ENCODE measurements at regions not wholly inside any gene's neighbourhood (a gene's known extent, or its start where the extent isn't known, plus 50 kb on each side); places are given as distances from the start of the nearest gene placed in this dataset.

DNA sequence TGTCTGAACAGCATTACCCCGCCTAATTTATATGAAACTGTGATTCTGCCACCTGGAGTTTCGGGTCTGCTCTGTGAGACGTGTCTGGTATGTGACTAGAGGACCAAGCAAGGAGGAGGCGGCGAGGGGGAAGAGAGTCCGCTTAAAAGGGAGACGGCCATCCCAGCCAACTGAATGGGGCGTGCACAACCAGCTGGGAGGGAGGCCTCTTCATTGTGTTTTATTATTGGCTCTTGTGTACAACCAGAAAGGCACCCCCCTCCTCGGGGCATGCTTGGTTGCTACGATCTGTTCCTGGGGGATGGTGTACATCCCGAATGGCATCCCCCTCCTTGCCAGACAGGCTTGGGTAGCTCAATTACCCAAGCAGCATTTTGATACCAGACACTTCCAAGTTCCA lies 384.5 kb upstream of the SALL1 start:
- H3K27me3 Mint-ChIP-seq (ENCODE audit: unreplicated experiment), result peaks cover 29% of the 10 kb centered on the region
- peaks cover 3% of the 10 kb centered on the region for H3K9me3 Mint-ChIP-seq (ENCODE audit: low read depth, unreplicated experiment)
- peaks cover 9% of the 10 kb centered on the region for H3K4me1 Mint-ChIP-seq (ENCODE audit: low read depth, unreplicated experiment)
- no peak overlapping the region for H3K27ac Mint-ChIP-seq (ENCODE audit: unreplicated experiment)
- BruUV-seq (replicated peaks), result no TSS peak
- H3K36me3 Mint-ChIP-seq (ENCODE audit: insufficient read depth, unreplicated experiment), result no peaks in the 10 kb centered on the region
- CTCF ChIA-PET, result no interaction called here
- intact Hi-C loops (cut with micrococcal nuclease; ENCODE audit: unreplicated experiment), result loop anchor here (10.0 kb wide), 2 partner anchors 61 to 211 kb away; no protein-coding TSS in a partner anchor
- no peak for DNase-seq
- no peak for TF ChIP-seq CTCF (IDR thresholded peaks at IDR 0.05; ENCODE audit: unreplicated experiment)
- no peak overlapping the region for H3K4me3 Mint-ChIP-seq (ENCODE audit: low read depth, unreplicated experiment)

DNA sequence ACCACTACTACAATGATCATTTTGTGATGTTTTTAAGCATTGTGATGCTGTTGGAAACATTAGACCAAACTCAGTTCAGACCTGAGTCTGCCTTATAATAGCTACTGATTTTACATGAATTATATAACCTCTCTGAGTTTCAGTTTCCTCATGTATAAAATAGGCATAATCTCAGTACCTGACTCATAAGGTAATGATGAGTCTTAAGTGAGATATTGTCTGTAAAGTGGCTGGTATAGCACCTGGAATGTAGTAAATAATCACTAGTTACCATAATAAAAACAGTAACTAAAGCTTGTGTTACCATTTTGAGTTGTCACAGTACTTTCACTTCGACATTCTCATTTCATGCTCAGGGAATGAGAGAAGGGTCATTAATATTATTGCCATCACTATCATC lies 381.5 kb upstream of the SALL1 start:
- CTCF ChIA-PET, result interaction anchor here (0.7 kb wide), 1 partner anchor 638 kb away, joined by 4 read pairs; no protein-coding TSS in a partner anchor
- Mint-ChIP-seq H3K27me3 (ENCODE audit: unreplicated experiment) (peaks cover 29% of the 10 kb centered on the region), H3K9me3 (ENCODE audit: low read depth, unreplicated experiment) (peaks cover 3% of the 10 kb centered on the region), H3K4me3 (ENCODE audit: low read depth, unreplicated experiment) (no peak overlapping the region), H3K4me1 (ENCODE audit: low read depth, unreplicated experiment) (no peaks in the 10 kb centered on the region), H3K27ac (ENCODE audit: unreplicated experiment) (no peak overlapping the region), H3K36me3 (ENCODE audit: insufficient read depth, unreplicated experiment) (no peaks in the 10 kb centered on the region)
- no TSS peak for BruUV-seq (replicated peaks)
- TF ChIP-seq CTCF (IDR thresholded peaks at IDR 0.05; ENCODE audit: unreplicated experiment), result no peak
- intact Hi-C loops (cut with micrococcal nuclease; ENCODE audit: unreplicated experiment), result loop anchor here (10.0 kb wide), 2 partner anchors 58 to 208 kb away; no protein-coding TSS in a partner anchor
- DNase-seq, result no peak

DNA sequence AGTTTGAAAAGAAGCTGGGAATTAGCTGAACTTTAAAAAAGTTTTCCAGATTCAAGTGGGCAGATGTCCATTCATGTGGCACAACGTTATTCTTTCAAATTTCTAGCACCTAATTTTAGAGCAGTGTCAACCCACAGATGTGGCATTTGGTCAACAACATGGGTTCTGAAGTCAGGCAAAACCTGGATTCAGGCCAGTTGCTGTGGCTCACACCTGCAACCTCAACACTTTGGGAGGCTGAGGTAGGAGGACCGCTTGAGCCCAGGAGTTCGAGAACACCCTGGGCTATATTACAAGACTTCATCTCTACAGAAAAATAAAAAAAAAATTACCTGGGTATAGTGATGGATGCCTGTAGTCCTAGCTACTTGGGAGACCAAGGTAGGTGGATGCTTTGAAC lies 380.2 kb upstream of the SALL1 start:
- no peak overlapping the region for H3K27ac Mint-ChIP-seq (ENCODE audit: unreplicated experiment)
- H3K27me3 Mint-ChIP-seq (ENCODE audit: unreplicated experiment), result peaks cover 24% of the 10 kb centered on the region
- intact Hi-C loops (cut with micrococcal nuclease; ENCODE audit: unreplicated experiment), result loop anchor here (10.0 kb wide), 2 partner anchors 56 to 206 kb away; no protein-coding TSS in a partner anchor
- no peak for DNase-seq
- H3K4me1 Mint-ChIP-seq (ENCODE audit: low read depth, unreplicated experiment), result no peaks in the 10 kb centered on the region
- peaks cover 3% of the 10 kb centered on the region for H3K9me3 Mint-ChIP-seq (ENCODE audit: low read depth, unreplicated experiment)
- no peak for TF ChIP-seq CTCF (IDR thresholded peaks at IDR 0.05; ENCODE audit: unreplicated experiment)
- no peaks in the 10 kb centered on the region for H3K36me3 Mint-ChIP-seq (ENCODE audit: insufficient read depth, unreplicated experiment)
- no peak overlapping the region for H3K4me3 Mint-ChIP-seq (ENCODE audit: low read depth, unreplicated experiment)
- no TSS peak for BruUV-seq (replicated peaks)
- CTCF ChIA-PET, result no interaction called here

DNA sequence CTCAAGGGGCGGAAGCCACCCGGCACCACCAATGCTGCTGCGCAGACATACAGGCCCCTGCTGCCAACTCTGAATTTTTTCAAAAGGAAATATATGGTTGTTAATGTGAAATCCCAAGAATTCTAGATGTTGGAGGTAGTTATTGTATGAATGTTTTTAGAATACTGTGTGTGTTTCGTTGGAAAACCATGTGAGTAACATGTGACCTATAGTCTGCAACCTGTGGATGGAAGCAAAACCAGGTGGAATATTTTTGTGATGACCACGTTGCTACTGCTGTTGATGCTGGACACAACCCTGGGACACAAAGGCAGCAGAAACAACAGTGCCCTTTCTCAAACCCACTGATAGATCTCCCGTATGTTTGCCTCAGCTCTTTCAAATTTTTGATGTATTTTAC lies 376.3 kb upstream of the SALL1 start:
- Mint-ChIP-seq H3K4me3 (ENCODE audit: low read depth, unreplicated experiment) (no peak overlapping the region), H3K27ac (ENCODE audit: unreplicated experiment) (no peak overlapping the region), H3K9me3 (ENCODE audit: low read depth, unreplicated experiment) (no peaks in the 10 kb centered on the region), H3K4me1 (ENCODE audit: low read depth, unreplicated experiment) (peaks cover 12% of the 10 kb centered on the region), H3K27me3 (ENCODE audit: unreplicated experiment) (no peaks in the 10 kb centered on the region), H3K36me3 (ENCODE audit: insufficient read depth, unreplicated experiment) (no peaks in the 10 kb centered on the region)
- CTCF ChIA-PET, result no interaction called here
- intact Hi-C loops (cut with micrococcal nuclease; ENCODE audit: unreplicated experiment), result loop anchor here (5.0 kb wide), 1 partner anchor 145 kb away; no protein-coding TSS in a partner anchor
- TF ChIP-seq CTCF (IDR thresholded peaks at IDR 0.05; ENCODE audit: unreplicated experiment), result no peak
- no peak for DNase-seq
- BruUV-seq (replicated peaks), result no TSS peak

Data from Calu3 (cell line).